ENCODE measurements at regions not wholly inside any gene's neighbourhood (a gene's known extent, or its start where the extent isn't known, plus 50 kb on each side); places are given as distances from the start of the nearest gene placed in this dataset.

DNA sequence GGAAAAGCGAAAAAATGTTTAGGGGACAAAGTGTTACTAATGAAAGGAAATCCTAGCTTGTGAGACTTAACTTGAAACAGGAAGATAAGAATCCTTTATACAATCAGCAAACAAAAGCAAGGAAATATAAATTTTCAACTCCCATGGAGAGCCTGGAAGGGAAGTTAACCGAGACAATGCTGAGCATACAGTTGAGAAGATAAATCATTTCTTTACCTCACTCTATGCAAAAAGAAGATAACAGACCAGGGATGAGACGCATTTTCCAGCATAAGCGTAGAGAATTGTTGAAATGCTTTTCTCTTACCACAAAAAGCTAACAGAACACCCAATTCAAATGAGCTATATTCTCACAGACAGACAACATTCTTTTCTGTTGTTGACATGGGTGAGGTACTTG is 309.6 kb downstream of the CWC27 start:
- Histone ChIP-seq H3K4me3 (no peak overlapping the region), H3K36me3 (replicated peaks; ENCODE audit: insufficient read depth, low read depth) (no peaks in the 10 kb centered on the region), H2AFZ (peak overlapping the region; percentile 40), H3K9me3 (ENCODE audit: low read depth) (no peaks in the 10 kb centered on the region), H3K79me2 (no peaks in the 10 kb centered on the region), H3K9me2 (replicated peaks; ENCODE audit: insufficient read depth) (no peaks in the 10 kb centered on the region), H3K4me1 (ENCODE audit: insufficient read depth) (no peaks in the 10 kb centered on the region), H4K20me1 (ENCODE audit: insufficient read depth, poor library complexity, severe bottlenecking) (no peaks in the 10 kb centered on the region), H3K27ac (peak overlapping the region; percentile 36), H3K27me3 (no peaks in the 10 kb centered on the region), H3K4me2 (no peak overlapping the region)
- TF ChIP-seq EZH2 (IDR thresholded peaks at IDR 0.05; ENCODE audit: borderline replicate concordance) (no peak), EZH2phosphoT487 (IDR thresholded peaks at IDR 0.05; ENCODE audit: low read depth, severe bottlenecking, unreplicated experiment) (no peak)
- TF ChIP-seq, protein P1, sequence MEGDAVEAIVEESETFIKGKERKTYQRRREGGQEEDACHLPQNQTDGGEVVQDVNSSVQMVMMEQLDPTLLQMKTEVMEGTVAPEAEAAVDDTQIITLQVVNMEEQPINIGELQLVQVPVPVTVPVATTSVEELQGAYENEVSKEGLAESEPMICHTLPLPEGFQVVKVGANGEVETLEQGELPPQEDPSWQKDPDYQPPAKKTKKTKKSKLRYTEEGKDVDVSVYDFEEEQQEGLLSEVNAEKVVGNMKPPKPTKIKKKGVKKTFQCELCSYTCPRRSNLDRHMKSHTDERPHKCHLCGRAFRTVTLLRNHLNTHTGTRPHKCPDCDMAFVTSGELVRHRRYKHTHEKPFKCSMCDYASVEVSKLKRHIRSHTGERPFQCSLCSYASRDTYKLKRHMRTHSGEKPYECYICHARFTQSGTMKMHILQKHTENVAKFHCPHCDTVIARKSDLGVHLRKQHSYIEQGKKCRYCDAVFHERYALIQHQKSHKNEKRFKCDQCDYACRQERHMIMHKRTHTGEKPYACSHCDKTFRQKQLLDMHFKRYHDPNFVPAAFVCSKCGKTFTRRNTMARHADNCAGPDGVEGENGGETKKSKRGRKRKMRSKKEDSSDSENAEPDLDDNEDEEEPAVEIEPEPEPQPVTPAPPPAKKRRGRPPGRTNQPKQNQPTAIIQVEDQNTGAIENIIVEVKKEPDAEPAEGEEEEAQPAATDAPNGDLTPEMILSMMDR (IDR thresholded peaks at IDR 0.05; ENCODE audit: poor library complexity): no peak
- WGBS (ENCODE audit: low lambda C conversion rate, missing lambda C conversion rate): 72% methylated on average over 4 of the region's 4 CpGs
- DNase-seq (ENCODE audit: low spot score): no peak

DNA sequence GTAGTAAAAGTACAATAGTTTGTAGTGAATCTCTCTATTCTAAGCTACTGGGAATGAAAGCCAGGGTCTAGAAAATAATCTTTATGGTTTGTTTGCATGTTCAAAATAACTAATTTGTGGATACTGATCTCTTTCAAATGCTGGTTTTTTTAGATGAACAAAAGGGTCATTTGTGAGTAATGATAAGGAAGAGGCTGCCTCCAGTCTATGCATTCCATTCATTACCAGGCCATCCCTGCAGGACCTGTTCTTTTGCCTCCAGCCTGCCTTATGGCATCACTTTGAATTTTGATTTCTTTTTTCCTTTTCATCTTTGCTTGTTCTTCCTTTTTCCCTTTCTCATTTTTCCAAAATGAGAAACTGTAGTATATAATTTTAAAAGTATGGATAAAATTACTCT is 312.3 kb downstream of the CWC27 start:
- Histone ChIP-seq H3K36me3 (replicated peaks; ENCODE audit: insufficient read depth, low read depth) (no peaks in the 10 kb centered on the region), H3K9me2 (replicated peaks; ENCODE audit: insufficient read depth) (no peaks in the 10 kb centered on the region), H3K9me3 (ENCODE audit: low read depth) (no peaks in the 10 kb centered on the region), H3K27me3 (no peaks in the 10 kb centered on the region), H2AFZ (no peak overlapping the region), H3K27ac (no peak overlapping the region), H3K4me3 (no peak overlapping the region), H3K79me2 (no peaks in the 10 kb centered on the region), H4K20me1 (ENCODE audit: insufficient read depth, poor library complexity, severe bottlenecking) (no peaks in the 10 kb centered on the region), H3K4me1 (ENCODE audit: insufficient read depth) (no peaks in the 10 kb centered on the region), H3K4me2 (no peak overlapping the region)
- DNase-seq (ENCODE audit: low spot score): no peak
- no peak for TF ChIP-seq EZH2phosphoT487 (IDR thresholded peaks at IDR 0.05; ENCODE audit: low read depth, severe bottlenecking, unreplicated experiment)
- no peak for TF ChIP-seq EZH2 (IDR thresholded peaks at IDR 0.05; ENCODE audit: borderline replicate concordance)
- TF ChIP-seq, protein P1 (IDR thresholded peaks at IDR 0.05; ENCODE audit: poor library complexity): no peak

DNA sequence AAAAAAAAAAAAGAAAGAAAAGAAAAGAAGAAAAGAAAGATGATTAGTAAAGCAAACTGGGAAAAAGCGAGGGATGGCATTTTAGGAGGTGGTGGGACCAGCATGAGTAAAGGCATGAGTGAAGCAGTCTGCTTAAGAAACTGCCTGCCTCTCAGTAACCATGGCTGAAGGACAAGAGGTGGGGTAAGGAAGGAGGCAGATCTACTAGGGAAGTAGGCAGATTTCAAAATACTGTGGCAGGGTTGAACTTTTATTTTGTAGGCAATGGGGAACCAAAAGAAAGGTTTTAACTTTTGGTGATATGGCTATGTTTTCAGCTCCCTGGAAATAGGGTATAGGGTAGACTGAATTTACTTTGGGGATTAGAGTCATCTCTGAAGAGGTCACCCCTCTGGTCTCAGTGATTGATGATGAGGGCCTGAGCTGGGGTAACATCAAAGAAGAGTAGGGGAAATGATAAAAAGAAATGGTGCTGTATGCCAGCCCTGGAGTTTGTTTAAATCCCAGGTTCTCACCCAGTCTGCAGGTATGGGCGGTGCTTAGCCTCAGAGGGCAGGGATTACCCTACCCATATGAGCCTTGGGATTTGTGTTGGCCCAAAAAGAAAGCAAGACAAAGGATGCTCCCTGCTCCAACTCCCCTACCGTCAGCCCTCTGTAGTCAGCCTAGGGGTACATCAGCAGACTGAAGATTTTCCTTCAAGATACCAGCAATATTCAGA is 316.2 kb downstream of the CWC27 start:
- Histone ChIP-seq H2AFZ (no peak overlapping the region), H3K9me2 (replicated peaks; ENCODE audit: insufficient read depth) (no peaks in the 10 kb centered on the region), H3K4me2 (no peak overlapping the region), H3K79me2 (no peaks in the 10 kb centered on the region), H3K27ac (no peak overlapping the region), H3K36me3 (replicated peaks; ENCODE audit: insufficient read depth, low read depth) (no peaks in the 10 kb centered on the region), H3K9me3 (ENCODE audit: low read depth) (no peaks in the 10 kb centered on the region), H3K4me3 (no peak overlapping the region), H3K27me3 (no peaks in the 10 kb centered on the region), H4K20me1 (ENCODE audit: insufficient read depth, poor library complexity, severe bottlenecking) (no peaks in the 10 kb centered on the region), H3K4me1 (ENCODE audit: insufficient read depth) (no peaks in the 10 kb centered on the region)
- 86% methylated on average over 3 of the region's 3 CpGs for WGBS (ENCODE audit: low lambda C conversion rate, missing lambda C conversion rate)
- TF ChIP-seq, protein P1 (IDR thresholded peaks at IDR 0.05; ENCODE audit: poor library complexity): no peak
- TF ChIP-seq EZH2 (IDR thresholded peaks at IDR 0.05; ENCODE audit: borderline replicate concordance): no peak
- TF ChIP-seq EZH2phosphoT487 (IDR thresholded peaks at IDR 0.05; ENCODE audit: low read depth, severe bottlenecking, unreplicated experiment): no peak
- no peak for DNase-seq (ENCODE audit: low spot score)

Measured in hepatocyte (in vitro differentiated cells).